ENCODE measurements at regions not wholly inside any gene's neighbourhood (a gene's known extent, or its start where the extent isn't known, plus 50 kb on each side); places are given as distances from the start of the nearest gene placed in this dataset.

DNA sequence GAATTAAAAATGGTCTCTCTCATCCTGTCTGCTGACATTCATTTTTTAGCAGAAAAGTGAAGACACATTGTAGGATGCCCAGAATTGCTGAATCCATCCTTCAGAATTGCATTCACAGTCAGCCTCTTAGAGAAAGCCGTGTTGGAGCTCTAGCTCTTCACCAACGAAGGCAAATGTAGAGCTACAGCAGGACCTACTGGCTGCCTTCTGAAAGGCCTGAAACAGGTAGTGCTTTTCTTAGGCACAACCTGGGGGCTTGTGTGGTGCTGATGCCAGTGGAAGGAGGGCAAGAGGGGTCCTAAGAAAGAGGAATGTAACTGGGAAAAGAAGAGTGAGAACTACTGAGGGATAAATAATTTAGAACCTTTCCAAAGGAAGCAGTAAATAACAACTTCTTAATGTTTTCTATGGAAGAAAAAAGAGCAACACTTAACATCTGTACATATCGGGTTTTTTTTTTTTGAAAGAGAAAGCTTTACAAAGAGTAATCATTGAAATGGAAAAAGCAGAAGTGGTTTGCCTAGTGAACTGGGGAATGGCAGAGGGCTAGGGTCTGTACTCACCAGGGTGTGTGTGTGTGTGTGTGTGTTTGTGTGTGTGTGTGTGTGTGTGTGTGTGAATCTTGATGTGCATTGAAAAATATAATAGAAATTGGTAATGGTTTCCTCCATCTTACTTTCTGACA, 297.8 kb downstream of the SATB1 start:
- TF ChIP-seq EP300 (IDR thresholded peaks at IDR 0.05; ENCODE audit: borderline replicate concordance) (no peak), TCF12 (IDR thresholded peaks at IDR 0.05; ENCODE audit: low read depth) (no peak), TAF1 (IDR thresholded peaks at IDR 0.05; ENCODE audit: low read depth) (no peak), RAD21 (IDR thresholded peaks at IDR 0.05; ENCODE audit: low read depth) (no peak), YY1 (IDR thresholded peaks at IDR 0.05; ENCODE audit: low read depth) (no peak), FOXM1 (IDR thresholded peaks at IDR 0.05; ENCODE audit: borderline replicate concordance, low read depth) (no peak), CREB1 (IDR thresholded peaks at IDR 0.05; ENCODE audit: low read depth) (no peak), CEBPB (IDR thresholded peaks at IDR 0.05) (no peak)
- TF ChIP-seq, protein P1, sequence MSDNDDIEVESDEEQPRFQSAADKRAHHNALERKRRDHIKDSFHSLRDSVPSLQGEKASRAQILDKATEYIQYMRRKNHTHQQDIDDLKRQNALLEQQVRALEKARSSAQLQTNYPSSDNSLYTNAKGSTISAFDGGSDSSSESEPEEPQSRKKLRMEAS (IDR thresholded peaks at IDR 0.05): no peak
- TF ChIP-seq, protein P2, sequence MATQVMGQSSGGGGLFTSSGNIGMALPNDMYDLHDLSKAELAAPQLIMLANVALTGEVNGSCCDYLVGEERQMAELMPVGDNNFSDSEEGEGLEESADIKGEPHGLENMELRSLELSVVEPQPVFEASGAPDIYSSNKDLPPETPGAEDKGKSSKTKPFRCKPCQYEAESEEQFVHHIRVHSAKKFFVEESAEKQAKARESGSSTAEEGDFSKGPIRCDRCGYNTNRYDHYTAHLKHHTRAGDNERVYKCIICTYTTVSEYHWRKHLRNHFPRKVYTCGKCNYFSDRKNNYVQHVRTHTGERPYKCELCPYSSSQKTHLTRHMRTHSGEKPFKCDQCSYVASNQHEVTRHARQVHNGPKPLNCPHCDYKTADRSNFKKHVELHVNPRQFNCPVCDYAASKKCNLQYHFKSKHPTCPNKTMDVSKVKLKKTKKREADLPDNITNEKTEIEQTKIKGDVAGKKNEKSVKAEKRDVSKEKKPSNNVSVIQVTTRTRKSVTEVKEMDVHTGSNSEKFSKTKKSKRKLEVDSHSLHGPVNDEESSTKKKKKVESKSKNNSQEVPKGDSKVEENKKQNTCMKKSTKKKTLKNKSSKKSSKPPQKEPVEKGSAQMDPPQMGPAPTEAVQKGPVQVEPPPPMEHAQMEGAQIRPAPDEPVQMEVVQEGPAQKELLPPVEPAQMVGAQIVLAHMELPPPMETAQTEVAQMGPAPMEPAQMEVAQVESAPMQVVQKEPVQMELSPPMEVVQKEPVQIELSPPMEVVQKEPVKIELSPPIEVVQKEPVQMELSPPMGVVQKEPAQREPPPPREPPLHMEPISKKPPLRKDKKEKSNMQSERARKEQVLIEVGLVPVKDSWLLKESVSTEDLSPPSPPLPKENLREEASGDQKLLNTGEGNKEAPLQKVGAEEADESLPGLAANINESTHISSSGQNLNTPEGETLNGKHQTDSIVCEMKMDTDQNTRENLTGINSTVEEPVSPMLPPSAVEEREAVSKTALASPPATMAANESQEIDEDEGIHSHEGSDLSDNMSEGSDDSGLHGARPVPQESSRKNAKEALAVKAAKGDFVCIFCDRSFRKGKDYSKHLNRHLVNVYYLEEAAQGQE (IDR thresholded peaks at IDR 0.05; ENCODE audit: low read depth): no peak

Data from Ishikawa (cell line).